ENCODE measurements at regions not wholly inside any gene's neighbourhood (a gene's known extent, or its start where the extent isn't known, plus 50 kb on each side); places are given as distances from the start of the nearest gene placed in this dataset.

DNA sequence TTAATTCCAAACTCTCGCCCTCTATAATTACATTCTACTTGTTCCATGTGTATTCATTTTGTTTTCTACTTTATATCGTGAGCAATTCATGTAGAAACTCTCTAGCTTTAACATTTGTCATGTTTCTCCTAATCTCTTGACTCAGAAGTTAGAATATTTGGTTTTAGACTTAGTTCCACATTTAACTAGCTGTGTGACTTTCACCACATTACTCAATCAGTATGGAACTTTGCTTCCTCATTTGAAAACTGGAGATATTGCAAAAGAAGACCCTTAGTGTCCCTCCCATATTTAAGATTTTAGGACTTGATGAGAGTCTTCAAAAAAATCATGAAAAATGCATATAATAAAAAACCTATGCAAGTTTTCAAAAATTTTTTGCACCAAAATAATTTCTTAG is 447.5 kb downstream of the GXYLT1 start:
- DNase-seq (ENCODE audit: low spot score): no peak
- in situ Hi-C loops (cut with MboI; ENCODE audit: low sequenced_read_pairs, unreplicated experiment): no loop called here
- TF ChIP-seq, protein P1, sequence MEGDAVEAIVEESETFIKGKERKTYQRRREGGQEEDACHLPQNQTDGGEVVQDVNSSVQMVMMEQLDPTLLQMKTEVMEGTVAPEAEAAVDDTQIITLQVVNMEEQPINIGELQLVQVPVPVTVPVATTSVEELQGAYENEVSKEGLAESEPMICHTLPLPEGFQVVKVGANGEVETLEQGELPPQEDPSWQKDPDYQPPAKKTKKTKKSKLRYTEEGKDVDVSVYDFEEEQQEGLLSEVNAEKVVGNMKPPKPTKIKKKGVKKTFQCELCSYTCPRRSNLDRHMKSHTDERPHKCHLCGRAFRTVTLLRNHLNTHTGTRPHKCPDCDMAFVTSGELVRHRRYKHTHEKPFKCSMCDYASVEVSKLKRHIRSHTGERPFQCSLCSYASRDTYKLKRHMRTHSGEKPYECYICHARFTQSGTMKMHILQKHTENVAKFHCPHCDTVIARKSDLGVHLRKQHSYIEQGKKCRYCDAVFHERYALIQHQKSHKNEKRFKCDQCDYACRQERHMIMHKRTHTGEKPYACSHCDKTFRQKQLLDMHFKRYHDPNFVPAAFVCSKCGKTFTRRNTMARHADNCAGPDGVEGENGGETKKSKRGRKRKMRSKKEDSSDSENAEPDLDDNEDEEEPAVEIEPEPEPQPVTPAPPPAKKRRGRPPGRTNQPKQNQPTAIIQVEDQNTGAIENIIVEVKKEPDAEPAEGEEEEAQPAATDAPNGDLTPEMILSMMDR (IDR thresholded peaks at IDR 0.05; ENCODE audit: borderline replicate concordance, control extremely low read depth, extremely low read depth, insufficient read depth, missing control alignments): no peak

DNA sequence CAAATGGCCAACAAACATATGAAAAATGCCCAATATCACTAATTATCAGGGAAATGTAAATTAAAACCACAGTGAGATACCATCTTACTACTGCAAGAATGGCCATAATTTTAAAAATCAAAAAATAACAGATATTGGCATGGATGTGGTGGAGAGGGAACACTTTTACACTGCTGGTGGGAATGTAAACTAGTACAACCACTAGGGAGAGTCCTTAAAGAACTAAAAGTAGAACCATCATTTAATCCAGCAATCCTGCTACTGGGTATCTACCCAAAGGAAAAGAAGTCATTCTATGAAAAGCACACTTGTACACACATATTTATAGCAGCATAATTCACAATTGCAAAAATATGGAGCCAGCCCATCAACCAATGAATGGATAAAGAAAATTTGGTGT is 459.7 kb downstream of the GXYLT1 start:
- TF ChIP-seq, protein P1 (IDR thresholded peaks at IDR 0.05; ENCODE audit: borderline replicate concordance, control extremely low read depth, extremely low read depth, insufficient read depth, missing control alignments): no peak
- in situ Hi-C loops (cut with MboI; ENCODE audit: low sequenced_read_pairs, unreplicated experiment): no loop called here
- no peak for DNase-seq (ENCODE audit: low spot score)

DNA sequence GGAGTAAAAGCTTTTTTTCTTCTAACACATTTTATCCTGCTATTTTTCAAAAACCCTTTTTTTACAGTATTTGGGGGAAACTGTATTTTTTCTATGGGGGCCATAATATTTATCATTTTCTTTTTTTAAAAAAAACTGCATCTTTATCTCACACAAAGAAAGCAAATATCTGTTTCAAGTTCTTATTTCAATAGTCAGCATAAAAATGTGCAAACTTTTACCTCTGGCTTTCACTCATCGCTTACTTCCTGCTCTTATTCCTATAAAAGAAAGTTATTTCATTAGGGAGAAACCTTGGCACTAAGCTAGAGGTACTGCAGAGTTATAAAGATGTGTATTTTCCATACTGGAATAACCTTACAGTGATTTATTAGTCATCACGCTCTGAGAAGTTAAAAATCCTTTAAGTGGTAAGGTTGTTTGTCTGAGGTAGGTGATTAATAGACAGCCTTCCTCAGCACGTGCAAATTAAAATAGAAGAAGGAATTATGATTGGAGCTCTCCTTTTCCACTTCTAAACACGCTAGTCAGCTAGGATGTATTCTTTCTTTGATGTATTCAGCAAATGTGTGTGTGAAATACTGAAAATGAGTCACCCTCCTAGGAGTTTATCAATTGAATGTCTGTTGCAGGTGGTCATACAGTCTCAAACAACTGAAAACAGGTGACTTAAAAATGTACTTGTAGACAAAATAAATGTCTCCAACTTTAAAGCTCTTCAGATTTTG is 461.0 kb downstream of the GXYLT1 start:
- TF ChIP-seq, protein P1 (IDR thresholded peaks at IDR 0.05; ENCODE audit: borderline replicate concordance, control extremely low read depth, extremely low read depth, insufficient read depth, missing control alignments): no peak
- DNase-seq (ENCODE audit: low spot score): no peak
- in situ Hi-C loops (cut with MboI; ENCODE audit: low sequenced_read_pairs, unreplicated experiment): no loop called here

DNA sequence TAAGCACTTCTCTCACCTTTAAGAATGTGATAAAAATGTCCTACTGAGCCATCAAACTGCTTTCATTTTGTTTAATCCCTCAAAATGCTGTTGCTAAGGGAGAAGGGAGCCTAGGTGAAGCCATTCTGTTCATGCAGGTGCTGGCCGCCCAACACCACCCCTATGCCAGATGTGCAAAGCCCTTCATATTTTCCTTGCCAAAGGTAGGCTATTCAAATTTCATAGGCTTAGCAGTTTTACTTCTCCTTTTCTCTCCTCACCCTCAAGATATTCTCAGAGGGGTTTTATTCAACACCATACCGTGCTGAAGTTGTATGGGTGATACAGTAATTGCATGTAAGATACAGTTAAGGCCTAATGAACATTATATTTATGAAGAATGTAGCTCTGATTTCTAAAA is 461.7 kb downstream of the GXYLT1 start:
- no peak for DNase-seq (ENCODE audit: low spot score)
- TF ChIP-seq, protein P1 (IDR thresholded peaks at IDR 0.05; ENCODE audit: borderline replicate concordance, control extremely low read depth, extremely low read depth, insufficient read depth, missing control alignments): no peak
- in situ Hi-C loops (cut with MboI; ENCODE audit: low sequenced_read_pairs, unreplicated experiment): no loop called here

DNA sequence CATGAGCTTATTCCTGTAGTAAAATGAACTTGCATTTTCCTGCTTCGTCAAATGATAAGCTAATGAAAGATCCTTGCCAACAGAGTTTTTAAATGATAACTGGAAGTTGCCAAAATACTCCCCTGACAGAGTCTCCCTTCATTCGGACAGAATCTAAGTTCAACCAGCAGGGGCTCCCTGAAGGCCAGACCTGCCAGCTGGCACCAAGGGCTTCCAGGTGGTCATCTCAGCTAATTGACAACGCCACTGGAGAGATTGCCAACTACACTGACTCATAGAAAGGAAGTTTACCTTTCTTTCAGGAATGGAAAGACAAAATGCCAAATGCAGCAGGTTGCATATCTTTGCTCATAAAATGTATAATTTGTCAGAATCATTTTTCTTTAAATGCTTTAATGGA is 462.8 kb downstream of the GXYLT1 start:
- TF ChIP-seq, protein P1 (IDR thresholded peaks at IDR 0.05; ENCODE audit: borderline replicate concordance, control extremely low read depth, extremely low read depth, insufficient read depth, missing control alignments): no peak
- in situ Hi-C loops (cut with MboI; ENCODE audit: low sequenced_read_pairs, unreplicated experiment): no loop called here
- DNase-seq (ENCODE audit: low spot score): no peak

DNA sequence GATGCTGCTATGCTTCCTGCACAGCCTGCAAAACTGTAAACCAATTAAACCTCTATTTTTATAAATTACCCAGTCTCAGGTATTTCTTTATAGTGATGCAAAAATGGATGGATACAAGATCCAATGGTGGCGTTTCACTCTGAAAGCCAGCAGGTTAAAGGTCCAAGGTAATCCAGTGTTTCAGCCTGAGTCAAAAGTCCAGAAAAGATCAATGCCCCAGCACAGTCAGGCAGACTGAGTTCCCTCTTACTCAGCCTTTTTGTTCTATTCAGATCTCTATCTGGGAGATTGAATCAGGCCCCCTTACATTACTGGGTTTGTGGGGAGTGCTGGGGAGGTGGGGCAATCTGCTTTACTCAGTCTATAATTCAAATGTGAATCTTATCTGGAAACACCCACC is 464.5 kb downstream of the GXYLT1 start:
- TF ChIP-seq, protein P1 (IDR thresholded peaks at IDR 0.05; ENCODE audit: borderline replicate concordance, control extremely low read depth, extremely low read depth, insufficient read depth, missing control alignments): no peak
- in situ Hi-C loops (cut with MboI; ENCODE audit: low sequenced_read_pairs, unreplicated experiment): no loop called here
- DNase-seq (ENCODE audit: low spot score): no peak

Measured in GM13976 (cell line).